ENCODE measurements at regions not wholly inside any gene's neighbourhood (a gene's known extent, or its start where the extent isn't known, plus 50 kb on each side); places are given as distances from the start of the nearest gene placed in this dataset.

GRCh38 chr6:113363048-113363798, 493.9 kb upstream of the MARCKS start:
- CTCF ChIA-PET: interaction anchor here (0.8 to 1.0 kb wide), 2 partner anchors 8 to 11 kb away, joined by 3 read pairs; no protein-coding TSS in a partner anchor
- Histone ChIP-seq H3K4me1 (ENCODE audit: control insufficient read depth, extremely low read depth, insufficient read depth, low read length) (peaks cover 24% of the 10 kb centered on the region), H2AFZ (ENCODE audit: low read depth, low read length) (no peak overlapping the region), H3K4me2 (ENCODE audit: insufficient read depth, low read length) (no peak overlapping the region), H3K36me3 (ENCODE audit: control insufficient read depth in 2 of 2, extremely low read depth in 1 of 2, insufficient read depth in 2 of 2, low read length in 2 of 2) (no peaks in the 10 kb centered on the region), H3K4me3 (replicated peaks in 1 of 3; ENCODE audit: insufficient read depth in 1 of 3, low read depth in 1 of 3, low read length in 3 of 3) (no peak overlapping the region), H3K9me1 (replicated peaks; ENCODE audit: control insufficient read depth, extremely low read depth, insufficient read depth, low read length) (no peaks in the 10 kb centered on the region), H4K20me1 (replicated peaks; ENCODE audit: control insufficient read depth, extremely low read depth, insufficient read depth, low read length) (no peaks in the 10 kb centered on the region), H3K27ac (ENCODE audit: insufficient read depth, low read depth, low read length) (no peak overlapping the region), H3K79me2 (ENCODE audit: control insufficient read depth, insufficient read depth, low read length) (no peaks in the 10 kb centered on the region), H3K27me3 (ENCODE audit: control insufficient read depth in 2 of 2, insufficient read depth in 2 of 2, low read length in 2 of 2) (no peaks in the 10 kb centered on the region), H3K9ac (replicated peaks; ENCODE audit: extremely low read depth, insufficient read depth, low read length) (no peak overlapping the region), H3K9me3 (replicated peaks; ENCODE audit: control insufficient read depth, insufficient read depth, low read length) (no peaks in the 10 kb centered on the region)
- TF ChIP-seq MYC (IDR thresholded peaks at IDR 0.05; ENCODE audit: low read depth, low read length) (no peak), EZH2 (IDR thresholded peaks at IDR 0.05; ENCODE audit: borderline replicate concordance, low read depth, low read length, severe bottlenecking) (no peak), POLR2AphosphoS5 (IDR thresholded peaks at IDR 0.05; ENCODE audit: insufficient read depth, low read depth, low read length) (no peak), JUN (IDR thresholded peaks at IDR 0.05; ENCODE audit: borderline replicate concordance, insufficient read depth, insufficient read length, low read depth) (no peak), CTCF (IDR thresholded peaks at IDR 0.05; ENCODE audit: extremely low read depth in 1 of 2, insufficient read depth in 1 of 2, low read depth in 1 of 2, low read length in 2 of 2) (no peak)
- no peak for FAIRE-seq
- no peak for DNase-seq (ENCODE audit: low read depth, low spot score)
- POLR2A ChIA-PET: interaction anchor here (0.6 kb wide), 1 partner anchor 294 kb away, joined by 3 read pairs; no protein-coding TSS in a partner anchor
- dilution Hi-C loops (cut with MboI; ENCODE audit: extremely low pct_ligation_motif_present, low sequenced_read_pairs): no loop called here
- intact Hi-C loops (cut with micrococcal nuclease): no loop called here
- no TSS peak for BruUV-seq (replicated peaks)

All from endothelial cell of umbilical vein (primary cell).